Gastroesophageal sphincter (tissue), 3 donors: ENCODE measurements at regions not wholly inside any gene's neighbourhood (a gene's known extent, or its start where the extent isn't known, plus 50 kb on each side); places are given as distances from the start of the nearest gene placed in this dataset.

Experiments
- POLR2A ChIP-seq, 2 donors: fragments of 450-650 bp; IDR thresholded peaks; one replicate each; pipeline ENCODE4 v1.6.1; 2017; ENCODE audit warnings: antibody characterized with exemption in 2 of 2, mild to moderate bottlenecking in 2 of 2, moderate library complexity in 1 of 2
- POLR2AphosphoS5 ChIP-seq: sonication (generic); formaldehyde crosslinking; IDR thresholded peaks from one replicate; pipeline ENCODE4 v1.6.1; 2017; ENCODE audit warnings: antibody characterized with exemption
- TF ChIP-seq, protein P1 (sequence below), 4 experiments: fragments of 200-600 bp in 2 of 4; fragments of 450-650 bp in 2 of 4; sonication (generic) in 1 of 4; IDR thresholded peaks; one replicate each; pipeline ENCODE4 v1.5.1; 2017 to 2019; ENCODE audit warnings: antibody characterized with exemption in 4 of 4, mild to moderate bottlenecking in 2 of 4, moderate library complexity in 2 of 4

- TF ChIP-seq, protein P1, sequence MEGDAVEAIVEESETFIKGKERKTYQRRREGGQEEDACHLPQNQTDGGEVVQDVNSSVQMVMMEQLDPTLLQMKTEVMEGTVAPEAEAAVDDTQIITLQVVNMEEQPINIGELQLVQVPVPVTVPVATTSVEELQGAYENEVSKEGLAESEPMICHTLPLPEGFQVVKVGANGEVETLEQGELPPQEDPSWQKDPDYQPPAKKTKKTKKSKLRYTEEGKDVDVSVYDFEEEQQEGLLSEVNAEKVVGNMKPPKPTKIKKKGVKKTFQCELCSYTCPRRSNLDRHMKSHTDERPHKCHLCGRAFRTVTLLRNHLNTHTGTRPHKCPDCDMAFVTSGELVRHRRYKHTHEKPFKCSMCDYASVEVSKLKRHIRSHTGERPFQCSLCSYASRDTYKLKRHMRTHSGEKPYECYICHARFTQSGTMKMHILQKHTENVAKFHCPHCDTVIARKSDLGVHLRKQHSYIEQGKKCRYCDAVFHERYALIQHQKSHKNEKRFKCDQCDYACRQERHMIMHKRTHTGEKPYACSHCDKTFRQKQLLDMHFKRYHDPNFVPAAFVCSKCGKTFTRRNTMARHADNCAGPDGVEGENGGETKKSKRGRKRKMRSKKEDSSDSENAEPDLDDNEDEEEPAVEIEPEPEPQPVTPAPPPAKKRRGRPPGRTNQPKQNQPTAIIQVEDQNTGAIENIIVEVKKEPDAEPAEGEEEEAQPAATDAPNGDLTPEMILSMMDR (IDR thresholded peaks at IDR 0.05), result no peak
- TF ChIP-seq POLR2A (IDR thresholded peaks at IDR 0.05) (no peak), POLR2AphosphoS5 (no peak)
Observed at GRCh38 chr7:26550492-26550891, 258.8 kb downstream of the SNX10 start.
